HUES48 (cell line): ENCODE measurements at regions not wholly inside any gene's neighbourhood (a gene's known extent, or its start where the extent isn't known, plus 50 kb on each side); places are given as distances from the start of the nearest gene placed in this dataset.

Experiments used
- H3K27ac ChIP-seq: one replicate; pipeline ENCODE4 v1.7.0; 2013; ENCODE audit warnings: low read depth, low read length, inconsistent platforms
- H3K27me3 ChIP-seq: 2 replicates; pipeline ENCODE4 v1.6.1; 2013; ENCODE audit warnings: mild to moderate bottlenecking, low read length; ENCODE audit not compliant: control insufficient read depth, insufficient read depth
- H3K36me3 ChIP-seq: 2 replicates; pipeline ENCODE4 v1.6.1; 2013; ENCODE audit warnings: low read length; ENCODE audit not compliant: control insufficient read depth, insufficient read depth
- H3K4me1 ChIP-seq: 2 replicates; pipeline ENCODE4 v1.6.1; 2013; ENCODE audit warnings: mild to moderate bottlenecking, low read length; ENCODE audit not compliant: control insufficient read depth, insufficient read depth
- H3K4me3 ChIP-seq: 2 replicates; pipeline ENCODE4 v1.5.1; 2013; ENCODE audit warnings: mild to moderate bottlenecking, low read depth, low read length
- H3K9ac ChIP-seq: 2 replicates; pipeline ENCODE4 v1.6.1; 2013; ENCODE audit warnings: mild to moderate bottlenecking, low read depth, low read length, moderate library complexity
- H3K9me3 ChIP-seq: 2 replicates; pipeline ENCODE4 v1.6.1; 2013; ENCODE audit warnings: low read length; ENCODE audit not compliant: control insufficient read depth, insufficient read depth

DNA sequence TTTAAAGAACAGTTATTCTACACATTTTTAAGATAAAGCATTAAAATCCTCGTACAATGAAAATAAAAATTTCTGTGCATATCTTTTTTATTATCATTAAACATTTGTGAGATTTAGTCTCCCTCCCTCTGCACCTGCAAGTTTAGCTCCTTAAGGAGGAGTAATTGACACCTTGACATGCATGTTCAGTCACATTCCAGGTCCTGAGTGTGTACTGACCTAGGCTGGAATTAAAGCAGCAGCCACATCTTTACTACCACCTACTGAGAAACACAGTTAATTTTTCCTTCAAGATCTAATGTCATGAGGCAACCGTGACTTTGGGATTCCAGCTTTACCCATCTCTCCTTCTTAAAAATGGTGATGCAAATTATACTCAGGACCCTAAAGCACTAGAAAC lies 123.1 kb upstream of the FREM2 start:
- no peak overlapping the region for H3K4me3 ChIP-seq
- H3K36me3 ChIP-seq: no peaks in the 10 kb centered on the region
- H3K9ac ChIP-seq: no peak overlapping the region
- H3K27ac ChIP-seq: no peak overlapping the region
- no peaks in the 10 kb centered on the region for H3K4me1 ChIP-seq
- no peaks in the 10 kb centered on the region for H3K27me3 ChIP-seq
- no peaks in the 10 kb centered on the region for H3K9me3 ChIP-seq

DNA sequence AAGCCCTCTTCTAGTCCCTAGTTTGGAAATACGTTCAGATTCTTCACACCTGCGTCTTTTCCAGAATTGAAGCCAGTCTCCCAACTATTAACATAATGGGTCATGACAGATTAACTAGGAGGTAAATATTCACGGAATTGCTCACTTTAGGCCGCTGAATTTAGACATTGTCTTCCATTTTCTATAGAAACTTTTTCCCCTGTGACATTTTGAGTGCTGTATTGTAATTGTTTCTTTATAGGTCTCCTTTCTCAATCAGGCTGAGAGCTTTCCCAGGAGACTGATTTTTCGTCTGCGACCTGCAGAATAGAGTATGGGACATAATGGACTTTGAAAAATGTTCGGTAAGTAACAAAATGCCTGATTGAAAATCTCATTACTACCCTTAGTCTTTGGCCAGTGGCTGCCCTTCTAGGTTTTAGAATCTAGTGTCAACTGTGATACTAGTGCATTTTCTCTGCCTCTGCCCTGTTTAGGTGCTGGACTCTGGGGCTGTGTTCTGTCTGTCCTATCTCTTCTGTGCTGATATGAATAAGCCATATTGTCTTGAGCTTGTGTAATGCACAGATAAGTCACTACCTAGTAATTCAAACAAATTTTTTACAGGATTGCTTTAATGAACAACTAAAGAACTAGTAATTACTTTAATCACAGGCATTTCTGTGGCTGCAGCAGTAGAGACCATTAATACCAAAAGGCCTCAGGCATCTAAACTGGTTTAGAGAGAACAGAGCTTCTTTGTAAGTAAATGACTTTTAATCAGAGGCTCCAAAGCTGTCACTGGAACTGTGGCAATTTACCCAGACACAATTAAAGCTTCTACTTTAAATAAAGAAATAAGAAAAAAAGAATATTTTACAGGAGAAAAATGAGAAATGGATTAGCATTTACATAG lies 122.4 kb upstream of the FREM2 start:
- H3K36me3 ChIP-seq: no peaks in the 10 kb centered on the region
- H3K4me3 ChIP-seq: no peak overlapping the region
- no peaks in the 10 kb centered on the region for H3K27me3 ChIP-seq
- H3K27ac ChIP-seq: no peak overlapping the region
- H3K9ac ChIP-seq: no peak overlapping the region
- no peaks in the 10 kb centered on the region for H3K4me1 ChIP-seq
- H3K9me3 ChIP-seq: no peaks in the 10 kb centered on the region

DNA sequence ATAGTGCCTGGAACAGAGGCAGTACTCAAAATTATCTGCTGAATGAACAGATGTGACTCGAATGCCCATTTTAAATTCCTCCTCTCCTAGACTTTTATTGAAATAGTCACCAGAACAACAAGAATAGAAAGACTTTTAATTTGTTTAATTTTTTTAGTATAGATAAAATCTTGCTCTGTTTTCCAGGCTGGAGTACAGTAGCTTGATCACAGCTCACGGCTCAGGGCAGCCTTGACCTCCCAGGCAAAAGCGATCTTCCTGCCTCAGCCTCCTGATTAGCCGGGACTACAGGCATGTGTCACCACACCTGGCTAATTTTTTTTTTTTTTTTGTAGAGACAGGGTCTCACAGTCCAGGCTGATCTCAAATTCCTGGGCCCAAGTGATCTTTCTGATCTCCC lies 120.9 kb upstream of the FREM2 start:
- Histone ChIP-seq H3K9me3 (no peaks in the 10 kb centered on the region), H3K4me1 (no peaks in the 10 kb centered on the region), H3K9ac (no peak overlapping the region), H3K36me3 (no peaks in the 10 kb centered on the region), H3K27ac (no peak overlapping the region), H3K27me3 (no peaks in the 10 kb centered on the region), H3K4me3 (no peak overlapping the region)

DNA sequence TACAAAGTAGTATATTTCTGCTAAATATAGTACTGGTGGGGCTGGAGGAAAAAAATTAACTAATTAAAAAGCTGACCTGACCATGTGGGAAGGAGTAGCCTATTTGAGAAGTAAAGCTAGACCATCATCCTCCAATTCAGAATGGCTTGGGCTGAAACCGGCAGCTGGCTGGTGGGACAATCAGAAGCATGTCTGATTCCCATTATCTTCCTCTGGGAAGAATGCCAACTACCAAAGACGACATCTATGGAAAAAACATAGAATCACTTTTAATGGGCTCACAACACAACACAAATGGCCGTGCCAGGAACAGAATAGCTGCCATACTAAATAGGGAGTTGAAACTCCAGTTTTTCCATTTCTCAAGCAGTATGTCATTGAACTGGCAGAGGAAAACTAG lies 120.4 kb upstream of the FREM2 start:
- Histone ChIP-seq H3K9ac (no peak overlapping the region), H3K4me1 (no peaks in the 10 kb centered on the region), H3K27me3 (no peaks in the 10 kb centered on the region), H3K36me3 (no peaks in the 10 kb centered on the region), H3K27ac (no peak overlapping the region), H3K9me3 (no peaks in the 10 kb centered on the region), H3K4me3 (no peak overlapping the region)

DNA sequence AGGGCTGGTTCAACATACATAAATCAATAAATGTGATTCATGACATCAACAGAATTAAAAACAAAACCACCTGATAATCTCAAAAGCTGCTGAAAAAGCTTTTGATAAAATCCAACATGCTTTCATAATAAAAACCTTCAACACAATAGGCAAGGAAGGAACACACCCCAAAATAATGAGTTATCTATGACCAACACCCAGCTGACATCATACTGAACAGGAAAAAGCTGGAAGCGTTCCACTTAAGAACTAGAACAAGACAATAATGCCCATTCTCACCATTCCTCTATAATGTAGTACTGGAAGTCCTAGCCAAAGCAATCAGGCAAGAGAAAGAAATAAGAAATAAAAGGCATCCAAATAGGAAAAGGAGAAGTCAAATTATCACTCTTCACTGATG lies 116.2 kb upstream of the FREM2 start:
- Histone ChIP-seq H3K27me3 (no peaks in the 10 kb centered on the region), H3K9me3 (no peaks in the 10 kb centered on the region), H3K4me1 (no peaks in the 10 kb centered on the region), H3K27ac (no peak overlapping the region), H3K4me3 (no peak overlapping the region), H3K9ac (no peak overlapping the region), H3K36me3 (no peaks in the 10 kb centered on the region)

DNA sequence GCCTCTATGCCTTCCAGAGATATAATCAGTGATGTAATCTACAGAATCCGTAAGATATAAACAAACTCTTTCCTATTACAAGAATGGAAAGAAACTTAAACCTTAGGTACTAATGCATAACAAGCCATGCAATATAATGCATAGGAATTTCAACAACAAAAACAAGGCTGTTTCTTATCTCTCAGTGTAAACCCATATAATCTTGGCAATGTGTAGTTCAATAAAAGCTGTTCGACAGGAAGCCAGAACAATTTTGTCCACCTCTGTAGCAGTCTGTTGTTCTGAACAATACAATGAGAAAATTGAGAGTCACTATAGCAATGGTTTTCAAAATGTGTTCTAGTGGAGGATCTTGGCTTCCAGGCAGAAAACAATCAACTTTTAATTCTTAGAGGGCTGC lies 111.5 kb upstream of the FREM2 start:
- Histone ChIP-seq H3K27me3 (no peaks in the 10 kb centered on the region), H3K36me3 (no peaks in the 10 kb centered on the region), H3K9ac (no peak overlapping the region), H3K27ac (no peak overlapping the region), H3K4me1 (no peaks in the 10 kb centered on the region), H3K4me3 (no peak overlapping the region), H3K9me3 (no peaks in the 10 kb centered on the region)

DNA sequence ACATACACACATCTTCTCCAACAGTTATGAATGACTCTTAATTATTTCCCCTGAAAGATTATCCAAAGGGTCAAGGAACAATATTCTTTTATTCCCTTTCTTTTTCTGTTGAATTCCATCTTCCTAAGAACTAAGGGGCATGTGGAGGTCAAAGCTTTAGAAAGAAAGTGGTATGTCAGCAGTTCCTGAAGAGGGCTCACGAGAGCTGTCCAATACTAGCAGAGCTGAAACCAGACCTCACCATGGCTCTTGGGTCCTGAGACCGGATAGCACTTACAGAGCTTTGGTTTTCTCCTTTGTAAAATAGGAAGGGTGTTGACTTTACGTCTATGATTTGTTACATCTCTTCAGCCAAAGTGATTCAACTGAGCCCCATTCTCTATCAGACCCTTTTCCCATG lies 109.8 kb upstream of the FREM2 start:
- no peaks in the 10 kb centered on the region for H3K27me3 ChIP-seq
- no peaks in the 10 kb centered on the region for H3K4me1 ChIP-seq
- no peak overlapping the region for H3K27ac ChIP-seq
- H3K9me3 ChIP-seq: no peaks in the 10 kb centered on the region
- H3K4me3 ChIP-seq: no peak overlapping the region
- no peak overlapping the region for H3K9ac ChIP-seq
- H3K36me3 ChIP-seq: no peaks in the 10 kb centered on the region

DNA sequence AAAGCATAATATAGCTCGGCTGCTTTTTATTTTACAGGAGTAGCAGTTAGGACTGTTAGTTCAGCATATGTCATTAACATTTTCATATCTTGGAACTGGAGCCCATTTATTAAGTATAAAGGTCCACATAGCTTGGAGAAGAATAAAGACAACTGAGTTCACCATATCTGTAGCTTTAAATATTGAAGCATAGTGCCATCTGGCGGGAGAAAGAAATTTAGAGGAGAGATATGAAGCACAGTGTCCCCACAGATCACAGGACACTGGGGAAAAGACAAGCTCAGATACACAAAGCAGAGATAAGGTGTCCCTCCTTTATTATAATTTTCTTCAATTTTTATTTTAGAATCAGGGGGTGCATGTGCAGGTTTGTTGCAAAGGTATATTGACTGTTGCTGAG lies 104.7 kb upstream of the FREM2 start:
- no peak overlapping the region for H3K27ac ChIP-seq
- H3K36me3 ChIP-seq: no peaks in the 10 kb centered on the region
- no peak overlapping the region for H3K4me3 ChIP-seq
- no peak overlapping the region for H3K9ac ChIP-seq
- no peaks in the 10 kb centered on the region for H3K9me3 ChIP-seq
- no peaks in the 10 kb centered on the region for H3K27me3 ChIP-seq
- H3K4me1 ChIP-seq: no peaks in the 10 kb centered on the region

DNA sequence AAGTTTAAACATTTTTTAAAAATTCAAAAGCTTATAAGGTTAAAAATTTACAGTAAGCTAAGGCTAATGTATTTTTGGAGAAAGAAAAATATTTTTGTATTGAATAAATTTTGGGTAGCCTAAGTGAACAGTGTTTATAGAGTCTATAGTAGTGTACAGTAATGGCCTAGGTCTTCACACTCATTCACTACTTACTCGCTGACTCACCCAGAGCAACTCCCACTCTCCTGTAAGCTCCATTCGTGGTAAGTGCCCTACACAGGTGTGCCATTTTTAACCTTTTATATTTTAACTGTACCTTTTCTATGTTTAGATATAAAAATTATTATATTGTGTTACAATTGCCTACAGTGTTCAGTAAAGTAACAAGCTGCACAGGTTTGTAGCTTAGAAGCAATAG lies 96.6 kb upstream of the FREM2 start:
- H3K4me3 ChIP-seq: no peak overlapping the region
- H3K9ac ChIP-seq: no peak overlapping the region
- H3K27me3 ChIP-seq: no peaks in the 10 kb centered on the region
- no peak overlapping the region for H3K27ac ChIP-seq
- no peaks in the 10 kb centered on the region for H3K4me1 ChIP-seq
- no peaks in the 10 kb centered on the region for H3K9me3 ChIP-seq
- H3K36me3 ChIP-seq: no peaks in the 10 kb centered on the region

DNA sequence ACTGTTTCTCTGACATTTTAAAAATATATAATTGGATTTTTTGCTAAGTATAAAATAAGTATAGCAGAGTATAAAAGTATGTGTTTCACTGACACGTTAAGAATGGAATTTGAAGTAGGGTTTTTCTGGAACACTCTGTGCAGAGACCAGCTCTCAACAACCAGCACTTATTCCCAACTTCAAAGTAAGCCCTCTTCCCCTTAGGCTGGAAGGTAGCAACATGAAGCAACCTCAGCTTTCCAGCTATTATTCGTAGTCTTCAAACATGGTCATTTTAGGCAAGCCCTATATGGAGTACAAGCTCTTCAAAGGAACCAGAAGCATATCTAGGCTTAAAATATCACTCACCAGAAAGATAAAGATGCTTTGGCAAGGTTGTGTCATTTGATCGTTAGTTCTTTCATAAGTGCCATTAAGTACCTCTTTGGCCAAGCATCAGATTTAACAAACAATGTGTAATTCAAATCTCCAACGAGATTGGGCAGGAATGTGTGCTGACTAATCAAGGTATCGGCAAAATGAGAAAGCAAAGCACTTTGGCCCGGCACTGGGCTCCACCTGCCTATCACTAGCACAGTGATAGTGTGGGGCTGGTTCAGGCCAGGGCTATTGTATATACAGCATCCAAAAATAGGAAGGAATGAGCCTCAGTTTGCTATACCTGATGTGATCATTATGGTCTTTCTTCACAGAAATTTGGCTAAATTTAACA lies 95.9 kb upstream of the FREM2 start:
- no peaks in the 10 kb centered on the region for H3K4me1 ChIP-seq
- H3K36me3 ChIP-seq: no peaks in the 10 kb centered on the region
- H3K9me3 ChIP-seq: no peaks in the 10 kb centered on the region
- no peak overlapping the region for H3K9ac ChIP-seq
- H3K4me3 ChIP-seq: no peak overlapping the region
- no peak overlapping the region for H3K27ac ChIP-seq
- no peaks in the 10 kb centered on the region for H3K27me3 ChIP-seq

DNA sequence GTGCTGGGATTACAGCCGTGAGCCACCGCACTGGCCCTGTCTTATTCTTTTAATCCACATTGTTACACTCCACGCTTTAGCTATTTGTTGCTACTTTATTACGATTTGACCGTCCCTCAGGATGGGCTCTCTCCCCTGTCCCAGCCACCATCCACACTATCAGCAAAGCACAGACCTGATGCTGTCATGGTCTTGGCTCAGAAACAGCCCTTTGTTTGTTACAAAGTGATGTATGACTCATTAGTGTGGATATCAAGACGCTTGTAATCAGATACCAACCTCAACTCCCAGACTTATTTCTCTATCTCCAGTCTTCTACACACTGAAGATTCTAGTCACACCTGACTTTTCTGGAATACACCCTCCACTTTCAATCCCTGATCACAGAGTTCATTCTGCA lies 84.6 kb upstream of the FREM2 start:
- no peak overlapping the region for H3K4me3 ChIP-seq
- peaks cover 9% of the 10 kb centered on the region for H3K4me1 ChIP-seq
- no peaks in the 10 kb centered on the region for H3K27me3 ChIP-seq

More for the DNA sequence above, 84.6 kb upstream of the FREM2 start:
- Histone ChIP-seq H3K9me3 (no peaks in the 10 kb centered on the region), H3K36me3 (no peaks in the 10 kb centered on the region), H3K27ac (no peak overlapping the region), H3K9ac (no peak overlapping the region)
